ENCODE measurements at regions not wholly inside any gene's neighbourhood (a gene's known extent, or its start where the extent isn't known, plus 50 kb on each side); places are given as distances from the start of the nearest gene placed in this dataset.

- Histone ChIP-seq H4K91ac (ENCODE audit: insufficient read length, low read depth, low read length) (no peak overlapping the region), H3K4ac (ENCODE audit: low read depth, low read length) (no peak overlapping the region), H3K18ac (ENCODE audit: insufficient read length, low read depth, low read length) (no peak overlapping the region), H2BK20ac (ENCODE audit: low read depth, low read length, poor library complexity, severe bottlenecking) (no peak overlapping the region), H3K23ac (ENCODE audit: insufficient read length, low read depth, low read length) (no peak overlapping the region), H3K23me2 (ENCODE audit: insufficient read length, low read depth, low read length, poor library complexity, severe bottlenecking) (no peaks in the 10 kb centered on the region), H4K20me1 (ENCODE audit: control insufficient read depth, insufficient read depth, insufficient read length) (no peaks in the 10 kb centered on the region), H2AK5ac (ENCODE audit: insufficient read length, low read length) (no peak overlapping the region), H3T11ph (ENCODE audit: low read length) (no peak overlapping the region), H3K4me2 (ENCODE audit: insufficient read depth, insufficient read length, low read length) (no peak overlapping the region), H3K4me1 (ENCODE audit: insufficient read depth, low read length) (no peaks in the 10 kb centered on the region; the same call in 1 of the 2 replicates), H3K79me2 (ENCODE audit: insufficient read depth, low read length) (no peaks in the 10 kb centered on the region), H4K5ac (ENCODE audit: insufficient read length, low read depth, low read length) (no peak overlapping the region), H3K9me3 (ENCODE audit: control insufficient read depth, low read depth, low read length) (no peaks in the 10 kb centered on the region), H3K27me3 (ENCODE audit: insufficient read depth, low read length) (no peaks in the 10 kb centered on the region), H2BK5ac (ENCODE audit: insufficient read length, low read length) (no peak overlapping the region), H2AFZ (ENCODE audit: low read length) (no peak overlapping the region), H3K9ac (ENCODE audit: extremely low read depth, insufficient read length, low read length) (no peak overlapping the region), H2BK12ac (ENCODE audit: insufficient read length, low read depth, low read length) (no peak overlapping the region), H3K27ac (ENCODE audit: insufficient read length, low read depth, low read length) (no peak overlapping the region), H3K79me1 (ENCODE audit: insufficient read depth, low read depth, low read length, poor library complexity, severe bottlenecking) (no peaks in the 10 kb centered on the region), H3K14ac (ENCODE audit: insufficient read depth, low read length) (no peak overlapping the region), H3K56ac (ENCODE audit: insufficient read length, low read depth, low read length) (no peak overlapping the region), H2BK15ac (ENCODE audit: low read depth, low read length) (no peak overlapping the region), H2BK120ac (ENCODE audit: low read depth, low read length, poor library complexity, severe bottlenecking) (no peak overlapping the region), H4K8ac (replicated peaks; ENCODE audit: insufficient read length, low read depth, low read length) (no peak overlapping the region)
- Mint-ChIP-seq H3K36me3 (ENCODE audit: insufficient read depth in 1 of 3, low read depth in 3 of 3) (no peaks in the 10 kb centered on the region; a peak in 1 of 7 replicates), H3K4me3 (no peak overlapping the region), H3K27me3 (ENCODE audit: low read depth) (peaks cover 20% of the 10 kb centered on the region), H3K4me1 (peaks cover 4 to 6% of the 10 kb centered on the region in 2 experiments; a peak in 2 of 4 replicates), H3K27ac (no peak overlapping the region), H3K9me3 (peaks cover 1 to 6% of the 10 kb centered on the region in 2 experiments; a peak in 1 of 5 replicates)
- TF ChIP-seq CTCF (conservative IDR thresholded peaks at IDR 0.05), result no peak
- DNase-seq, result no peak
- no CpG with 5 or more reads among the region's 4 CpGs for WGBS (ENCODE audit: extremely low coverage, insufficient read length, low lambda C conversion rate)
These were observed 244.8 kb upstream of the NCKAP5 start for GRCh38 chr2:133812826-133813617.
